ENCODE measurements at regions not wholly inside any gene's neighbourhood (a gene's known extent, or its start where the extent isn't known, plus 50 kb on each side); places are given as distances from the start of the nearest gene placed in this dataset.

DNA sequence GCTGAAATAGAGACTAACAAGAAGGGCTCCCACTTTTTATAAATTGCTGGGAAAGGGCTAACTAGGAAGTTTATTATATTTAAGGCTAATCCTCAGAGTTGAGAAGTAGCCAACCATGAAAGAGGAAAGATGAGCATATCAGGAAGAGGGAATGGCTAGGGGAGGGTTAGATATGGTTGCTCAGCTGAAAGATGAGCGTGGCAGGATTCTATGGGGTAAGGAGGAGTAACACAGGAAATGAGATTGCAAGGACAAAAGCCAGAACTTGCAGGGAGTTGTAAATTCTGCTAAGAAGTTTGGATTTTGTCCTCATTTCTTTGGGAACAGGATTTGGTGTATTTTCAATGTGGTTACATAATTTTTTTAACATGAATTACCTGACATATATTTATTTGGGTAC lies 127.4 kb upstream of the ATP2B1 start:
- intact Hi-C loops (cut with DNase I), result no loop called here
- 82 to 83% methylated on average over 1 of the region's 1 CpG for WGBS, 2 donors
- TF ChIP-seq POLR2A (IDR thresholded peaks at IDR 0.05), result no peak
- TF ChIP-seq, protein P1, sequence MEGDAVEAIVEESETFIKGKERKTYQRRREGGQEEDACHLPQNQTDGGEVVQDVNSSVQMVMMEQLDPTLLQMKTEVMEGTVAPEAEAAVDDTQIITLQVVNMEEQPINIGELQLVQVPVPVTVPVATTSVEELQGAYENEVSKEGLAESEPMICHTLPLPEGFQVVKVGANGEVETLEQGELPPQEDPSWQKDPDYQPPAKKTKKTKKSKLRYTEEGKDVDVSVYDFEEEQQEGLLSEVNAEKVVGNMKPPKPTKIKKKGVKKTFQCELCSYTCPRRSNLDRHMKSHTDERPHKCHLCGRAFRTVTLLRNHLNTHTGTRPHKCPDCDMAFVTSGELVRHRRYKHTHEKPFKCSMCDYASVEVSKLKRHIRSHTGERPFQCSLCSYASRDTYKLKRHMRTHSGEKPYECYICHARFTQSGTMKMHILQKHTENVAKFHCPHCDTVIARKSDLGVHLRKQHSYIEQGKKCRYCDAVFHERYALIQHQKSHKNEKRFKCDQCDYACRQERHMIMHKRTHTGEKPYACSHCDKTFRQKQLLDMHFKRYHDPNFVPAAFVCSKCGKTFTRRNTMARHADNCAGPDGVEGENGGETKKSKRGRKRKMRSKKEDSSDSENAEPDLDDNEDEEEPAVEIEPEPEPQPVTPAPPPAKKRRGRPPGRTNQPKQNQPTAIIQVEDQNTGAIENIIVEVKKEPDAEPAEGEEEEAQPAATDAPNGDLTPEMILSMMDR (IDR thresholded peaks at IDR 0.05), result no peak
- Histone ChIP-seq H3K9me3 (no peaks in the 10 kb centered on the region), H3K4me3 (replicated peaks in 1 of 3) (no peak overlapping the region), H3K4me1 (peaks cover 0 to 4% of the 10 kb centered on the region in 2 donors), H3K27me3 (no peaks in the 10 kb centered on the region), H3K27ac (no peak overlapping the region), H3K36me3 (no peaks in the 10 kb centered on the region)
- no peak for DNase-seq

GRCh38 chr12:89834676-89835075 lies 126.0 kb upstream of the ATP2B1 start:
- Histone ChIP-seq H3K27ac (no peak overlapping the region), H3K27me3 (no peaks in the 10 kb centered on the region), H3K9me3 (no peaks in the 10 kb centered on the region), H3K36me3 (no peaks in the 10 kb centered on the region), H3K4me1 (peaks cover 0 to 4% of the 10 kb centered on the region in 2 donors), H3K4me3 (replicated peaks in 1 of 3) (no peak overlapping the region)
- intact Hi-C loops (cut with DNase I), result no loop called here
- TF ChIP-seq, protein P1 (IDR thresholded peaks at IDR 0.05), result no peak
- no peak for TF ChIP-seq POLR2A (IDR thresholded peaks at IDR 0.05)
- 96 to 100% methylated on average over 1 of the region's 1 CpG for WGBS, 2 donors
- DNase-seq, result no peak

GRCh38 chr12:89833337-89834252 lies 125.0 kb upstream of the ATP2B1 start:
- H3K36me3 ChIP-seq, result no peaks in the 10 kb centered on the region
- H3K9me3 ChIP-seq, result no peaks in the 10 kb centered on the region
- peaks cover 0 to 4% of the 10 kb centered on the region in 2 donors for H3K4me1 ChIP-seq
- no peak overlapping the region for H3K27ac ChIP-seq
- TF ChIP-seq POLR2A (IDR thresholded peaks at IDR 0.05), result no peak
- TF ChIP-seq, protein P1 (IDR thresholded peaks at IDR 0.05), result no peak
- H3K27me3 ChIP-seq, result no peaks in the 10 kb centered on the region
- H3K4me3 ChIP-seq (replicated peaks in 1 of 3), result no peak overlapping the region
- DNase-seq, result no peak
- intact Hi-C loops (cut with DNase I), result no loop called here
- 100% methylated on average over 1 of the region's 1 CpG for WGBS, 2 donors

- Histone ChIP-seq H3K27me3 (no peaks in the 10 kb centered on the region), H3K27ac (no peak overlapping the region), H3K36me3 (no peaks in the 10 kb centered on the region), H3K4me3 (replicated peaks in 1 of 3) (no peak overlapping the region), H3K9me3 (no peaks in the 10 kb centered on the region), H3K4me1 (peaks cover 0 to 4% of the 10 kb centered on the region in 2 donors)
- intact Hi-C loops (cut with DNase I), result no loop called here
- 93 to 100% methylated on average over 2 of the region's 2 CpGs for WGBS, 2 donors
- no peak for DNase-seq
- TF ChIP-seq POLR2A (IDR thresholded peaks at IDR 0.05), result no peak
- TF ChIP-seq, protein P1 (IDR thresholded peaks at IDR 0.05), result no peak
These were observed 123.7 kb upstream of the ATP2B1 start for GRCh38 chr12:89832336-89832735.

Measured in thyroid gland (tissue), 4 donors.